Activated naive CD4-positive, alpha-beta T cell treated with anti-CD3 and anti-CD28 coated beads, Interleukin-2, amount 50 U/mL, for 24 hours (primary cell): ENCODE measurements at regions not wholly inside any gene's neighbourhood (a gene's known extent, or its start where the extent isn't known, plus 50 kb on each side); places are given as distances from the start of the nearest gene placed in this dataset.
"Not testable (repeated sequence)": the region's sequence is repeated elsewhere in the genome, so short reads cannot be mapped to it uniquely, and the experiment has no call there.

Experiments used
- H3K27ac Mint-ChIP-seq: one replicate; pipeline ENCODE4 v1.8.0; 2021; ENCODE audit warnings: mild to moderate bottlenecking, mixed read lengths
- H3K27me3 Mint-ChIP-seq: one replicate; pipeline ENCODE4 v1.8.0; 2021; ENCODE audit warnings: mixed read lengths
- H3K36me3 Mint-ChIP-seq: one replicate; pipeline ENCODE4 v1.8.0; 2021; ENCODE audit warnings: mixed read lengths
- H3K4me1 Mint-ChIP-seq: one replicate; pipeline ENCODE4 v1.8.0; 2021; ENCODE audit warnings: mixed read lengths
- H3K4me3 Mint-ChIP-seq: one replicate; pipeline ENCODE4 v1.8.0; 2021; ENCODE audit warnings: mild to moderate bottlenecking, mixed read lengths
- H3K9me3 Mint-ChIP-seq: one replicate; pipeline ENCODE4 v1.8.0; 2021; ENCODE audit warnings: mixed read lengths

GRCh38 chr10:125538947-125539731, 143.8 kb downstream of the TEX36 start:
- Mint-ChIP-seq H3K36me3 (no peaks in the 10 kb centered on the region), H3K27ac (no peak overlapping the region), H3K27me3 (no peaks in the 10 kb centered on the region), H3K4me1 (no peaks in the 10 kb centered on the region), H3K4me3 (no peak overlapping the region), H3K9me3 (no peaks in the 10 kb centered on the region)

GRCh38 chr10:125536236-125536635, 146.7 kb downstream of the TEX36 start:
- Mint-ChIP-seq H3K27ac (no peak overlapping the region), H3K9me3 (no peaks in the 10 kb centered on the region), H3K4me1 (no peaks in the 10 kb centered on the region), H3K4me3 (no peak overlapping the region), H3K27me3 (no peaks in the 10 kb centered on the region), H3K36me3 (no peaks in the 10 kb centered on the region)

- Mint-ChIP-seq H3K4me3 (no peak overlapping the region), H3K27me3 (no peaks in the 10 kb centered on the region), H3K27ac (no peak overlapping the region), H3K4me1 (no peaks in the 10 kb centered on the region), H3K36me3 (no peaks in the 10 kb centered on the region), H3K9me3 (no peaks in the 10 kb centered on the region)
Measured at GRCh38 chr10:125535559-125535958, 147.4 kb downstream of the TEX36 start.

- H3K27ac Mint-ChIP-seq, result no peak overlapping the region
- H3K27me3 Mint-ChIP-seq, result no peaks in the 10 kb centered on the region
- H3K36me3 Mint-ChIP-seq, result no peaks in the 10 kb centered on the region
Measured at GRCh38 chr10:125534515-125534914, 148.4 kb downstream of the TEX36 start.

GRCh38 chr10:125533866-125534265, 149.1 kb downstream of the TEX36 start:
- Mint-ChIP-seq H3K4me1 (no peaks in the 10 kb centered on the region), H3K36me3 (no peaks in the 10 kb centered on the region), H3K27me3 (no peaks in the 10 kb centered on the region), H3K27ac (no peak overlapping the region), H3K9me3 (no peaks in the 10 kb centered on the region), H3K4me3 (no peak overlapping the region)

More at GRCh38 chr10:125534515-125534914, 148.4 kb downstream of the TEX36 start:
- Mint-ChIP-seq H3K4me3 (no peak overlapping the region), H3K4me1 (no peaks in the 10 kb centered on the region), H3K9me3 (no peaks in the 10 kb centered on the region)

- Mint-ChIP-seq H3K27me3 (no peaks in the 10 kb centered on the region), H3K27ac (no peak overlapping the region), H3K36me3 (no peaks in the 10 kb centered on the region), H3K4me1 (no peaks in the 10 kb centered on the region), H3K9me3 (no peaks in the 10 kb centered on the region), H3K4me3 (no peak overlapping the region)
Measured at GRCh38 chr10:125531465-125531864, 151.5 kb downstream of the TEX36 start.

GRCh38 chr10:125523347-125523746, 159.6 kb downstream of the TEX36 start:
- no peaks in the 10 kb centered on the region for H3K27me3 Mint-ChIP-seq
- no peak overlapping the region for H3K27ac Mint-ChIP-seq
- H3K36me3 Mint-ChIP-seq, result no peaks in the 10 kb centered on the region
- no peak overlapping the region for H3K4me3 Mint-ChIP-seq
- no peaks in the 10 kb centered on the region for H3K4me1 Mint-ChIP-seq
- H3K9me3 Mint-ChIP-seq, result peaks cover 4% of the 10 kb centered on the region

- Mint-ChIP-seq H3K27ac (no peak overlapping the region), H3K36me3 (no peaks in the 10 kb centered on the region), H3K4me3 (no peak overlapping the region), H3K9me3 (peaks cover 4% of the 10 kb centered on the region), H3K4me1 (no peaks in the 10 kb centered on the region), H3K27me3 (no peaks in the 10 kb centered on the region)
Measured at GRCh38 chr10:125521721-125522680, 161.0 kb downstream of the TEX36 start.

- no peaks in the 10 kb centered on the region for H3K4me1 Mint-ChIP-seq
- no peak overlapping the region for H3K27ac Mint-ChIP-seq
- H3K9me3 Mint-ChIP-seq, result peaks cover 4% of the 10 kb centered on the region
- no peak overlapping the region for H3K4me3 Mint-ChIP-seq
- no peaks in the 10 kb centered on the region for H3K27me3 Mint-ChIP-seq
- H3K36me3 Mint-ChIP-seq, result no peaks in the 10 kb centered on the region
Measured at GRCh38 chr10:125520968-125521367, 162.0 kb downstream of the TEX36 start.

GRCh38 chr10:125518397-125518796, 164.6 kb downstream of the TEX36 start:
- H3K9me3 Mint-ChIP-seq, H3K27ac Mint-ChIP-seq, H3K4me3 Mint-ChIP-seq, H3K27me3 Mint-ChIP-seq, H3K4me1 Mint-ChIP-seq, H3K36me3 Mint-ChIP-seq: not testable (repeated sequence)

- H3K27me3 Mint-ChIP-seq, result peaks cover 2% of the 10 kb centered on the region
- no peak overlapping the region for H3K27ac Mint-ChIP-seq
- H3K36me3 Mint-ChIP-seq, result no peaks in the 10 kb centered on the region
- H3K4me1 Mint-ChIP-seq, result no peaks in the 10 kb centered on the region
- no peaks in the 10 kb centered on the region for H3K9me3 Mint-ChIP-seq
- H3K4me3 Mint-ChIP-seq, result no peak overlapping the region
Measured at GRCh38 chr10:125515571-125515970, 167.4 kb downstream of the TEX36 start.

- peaks cover 2% of the 10 kb centered on the region for H3K27me3 Mint-ChIP-seq
- H3K9me3 Mint-ChIP-seq, result no peaks in the 10 kb centered on the region
- H3K4me1 Mint-ChIP-seq, result no peaks in the 10 kb centered on the region
- H3K27ac Mint-ChIP-seq, result no peak overlapping the region
- H3K36me3 Mint-ChIP-seq, result no peaks in the 10 kb centered on the region
- no peak overlapping the region for H3K4me3 Mint-ChIP-seq
Measured at GRCh38 chr10:125514206-125515162, 168.5 kb downstream of the TEX36 start.

GRCh38 chr10:125513429-125514182, 169.4 kb downstream of the TEX36 start:
- no peaks in the 10 kb centered on the region for H3K9me3 Mint-ChIP-seq
- no peak overlapping the region for H3K27ac Mint-ChIP-seq
- peaks cover 2% of the 10 kb centered on the region for H3K27me3 Mint-ChIP-seq
- H3K4me1 Mint-ChIP-seq, result no peaks in the 10 kb centered on the region
- no peaks in the 10 kb centered on the region for H3K36me3 Mint-ChIP-seq
- H3K4me3 Mint-ChIP-seq, result no peak overlapping the region

- Mint-ChIP-seq H3K27me3 (peaks cover 2% of the 10 kb centered on the region), H3K4me3 (no peak overlapping the region), H3K9me3 (no peaks in the 10 kb centered on the region), H3K4me1 (no peaks in the 10 kb centered on the region), H3K27ac (no peak overlapping the region), H3K36me3 (no peaks in the 10 kb centered on the region)
Measured at GRCh38 chr10:125510998-125511397, 172.0 kb downstream of the TEX36 start.

GRCh38 chr10:125505648-125506047, 177.3 kb downstream of the TEX36 start:
- no peak overlapping the region for H3K27ac Mint-ChIP-seq
- H3K36me3 Mint-ChIP-seq, result no peaks in the 10 kb centered on the region
- no peaks in the 10 kb centered on the region for H3K4me1 Mint-ChIP-seq
- no peak overlapping the region for H3K4me3 Mint-ChIP-seq
- no peaks in the 10 kb centered on the region for H3K27me3 Mint-ChIP-seq
- no peaks in the 10 kb centered on the region for H3K9me3 Mint-ChIP-seq
